ENCODE measurements at regions not wholly inside any gene's neighbourhood (a gene's known extent, or its start where the extent isn't known, plus 50 kb on each side); places are given as distances from the start of the nearest gene placed in this dataset.

- Histone ChIP-seq H3K27ac (ENCODE audit: low read depth, low read length) (no peak overlapping the region), H3K4me1 (ENCODE audit: control insufficient read depth, insufficient read depth, low read length) (peaks cover 3% of the 10 kb centered on the region), H3K36me3 (ENCODE audit: control insufficient read depth, insufficient read depth, low read length) (no peaks in the 10 kb centered on the region), H3K9me3 (ENCODE audit: control insufficient read depth, low read length) (no peaks in the 10 kb centered on the region), H3K9ac (ENCODE audit: extremely low read depth, low read length, poor library complexity, severe bottlenecking) (no peak overlapping the region), H3K4me3 (ENCODE audit: low read length) (no peak overlapping the region), H3K27me3 (ENCODE audit: control insufficient read depth, insufficient read depth, low read length, poor library complexity, severe bottlenecking) (no peaks in the 10 kb centered on the region)
- TF ChIP-seq, protein P1, sequence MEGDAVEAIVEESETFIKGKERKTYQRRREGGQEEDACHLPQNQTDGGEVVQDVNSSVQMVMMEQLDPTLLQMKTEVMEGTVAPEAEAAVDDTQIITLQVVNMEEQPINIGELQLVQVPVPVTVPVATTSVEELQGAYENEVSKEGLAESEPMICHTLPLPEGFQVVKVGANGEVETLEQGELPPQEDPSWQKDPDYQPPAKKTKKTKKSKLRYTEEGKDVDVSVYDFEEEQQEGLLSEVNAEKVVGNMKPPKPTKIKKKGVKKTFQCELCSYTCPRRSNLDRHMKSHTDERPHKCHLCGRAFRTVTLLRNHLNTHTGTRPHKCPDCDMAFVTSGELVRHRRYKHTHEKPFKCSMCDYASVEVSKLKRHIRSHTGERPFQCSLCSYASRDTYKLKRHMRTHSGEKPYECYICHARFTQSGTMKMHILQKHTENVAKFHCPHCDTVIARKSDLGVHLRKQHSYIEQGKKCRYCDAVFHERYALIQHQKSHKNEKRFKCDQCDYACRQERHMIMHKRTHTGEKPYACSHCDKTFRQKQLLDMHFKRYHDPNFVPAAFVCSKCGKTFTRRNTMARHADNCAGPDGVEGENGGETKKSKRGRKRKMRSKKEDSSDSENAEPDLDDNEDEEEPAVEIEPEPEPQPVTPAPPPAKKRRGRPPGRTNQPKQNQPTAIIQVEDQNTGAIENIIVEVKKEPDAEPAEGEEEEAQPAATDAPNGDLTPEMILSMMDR (conservative IDR thresholded peaks at IDR 0.05) = no peak
- no peak for DNase-seq
- Mint-ChIP-seq H3K36me3 (ENCODE audit: low read depth) (no peaks in the 10 kb centered on the region), H3K9me3 (no peaks in the 10 kb centered on the region), H3K27me3 (ENCODE audit: insufficient read depth) (no peaks in the 10 kb centered on the region), H3K4me1 (peaks cover 39% of the 10 kb centered on the region), H3K4me3 (peak overlapping the region; percentile 2), H3K27ac (peak overlapping the region; percentile 86)
- WGBS, 2 experiments (ENCODE audit: insufficient coverage in 1 of 2, insufficient read length in 1 of 2) = 44% methylated on average over 3 of the region's 3 CpGs; no CpG with 5 or more reads in 1 of the 2 experiments
Measured at GRCh38 chrX:98067611-98068010, 1183.9 kb downstream of the RPA4 start.

GRCh38 chrX:98068024-98068580, 1184.4 kb downstream of the RPA4 start:
- Mint-ChIP-seq H3K4me3 (peak overlapping the region; percentile 2), H3K27ac (peak overlapping the region; percentile 86), H3K4me1 (peaks cover 41% of the 10 kb centered on the region)

GRCh38 chrX:98071331-98071730, 1187.6 kb downstream of the RPA4 start:
- TF ChIP-seq, protein P1 (conservative IDR thresholded peaks at IDR 0.05) = no peak
- H3K27me3 Mint-ChIP-seq (ENCODE audit: insufficient read depth) = no peaks in the 10 kb centered on the region
- Histone ChIP-seq H3K9ac (ENCODE audit: extremely low read depth, low read length, poor library complexity, severe bottlenecking) (no peak overlapping the region), H3K9me3 (ENCODE audit: control insufficient read depth, low read length) (no peaks in the 10 kb centered on the region), H3K4me1 (ENCODE audit: control insufficient read depth, insufficient read depth, low read length) (peaks cover 3% of the 10 kb centered on the region), H3K27me3 (ENCODE audit: control insufficient read depth, insufficient read depth, low read length, poor library complexity, severe bottlenecking) (no peaks in the 10 kb centered on the region), H3K36me3 (ENCODE audit: control insufficient read depth, insufficient read depth, low read length) (no peaks in the 10 kb centered on the region), H3K27ac (ENCODE audit: low read depth, low read length) (no peak overlapping the region), H3K4me3 (ENCODE audit: low read length) (no peak overlapping the region)
- no peaks in the 10 kb centered on the region for H3K36me3 Mint-ChIP-seq (ENCODE audit: low read depth)
- no peak overlapping the region for H3K27ac Mint-ChIP-seq
- 50 to 73% methylated on average over 1 to 2 of the region's 2 CpGs for WGBS, 2 experiments (ENCODE audit: insufficient coverage in 1 of 2, insufficient read length in 1 of 2)
- DNase-seq = no peak
- peaks cover 41% of the 10 kb centered on the region for H3K4me1 Mint-ChIP-seq
- peaks cover under 1% of the 10 kb centered on the region for H3K9me3 Mint-ChIP-seq
- H3K4me3 Mint-ChIP-seq = no peak overlapping the region

More at GRCh38 chrX:98068024-98068580, 1184.4 kb downstream of the RPA4 start:
- TF ChIP-seq, protein P1 (conservative IDR thresholded peaks at IDR 0.05) = no peak
- peaks cover 3% of the 10 kb centered on the region for H3K4me1 ChIP-seq (ENCODE audit: control insufficient read depth, insufficient read depth, low read length)
- DNase-seq = peak; percentile 48
- H3K9ac ChIP-seq (ENCODE audit: extremely low read depth, low read length, poor library complexity, severe bottlenecking) = no peak overlapping the region
- no peaks in the 10 kb centered on the region for H3K9me3 Mint-ChIP-seq
- H3K27me3 Mint-ChIP-seq (ENCODE audit: insufficient read depth) = no peaks in the 10 kb centered on the region
- no peak overlapping the region for H3K4me3 ChIP-seq (ENCODE audit: low read length)
- H3K36me3 ChIP-seq (ENCODE audit: control insufficient read depth, insufficient read depth, low read length) = no peaks in the 10 kb centered on the region
- H3K9me3 ChIP-seq (ENCODE audit: control insufficient read depth, low read length) = no peaks in the 10 kb centered on the region
- H3K27me3 ChIP-seq (ENCODE audit: control insufficient read depth, insufficient read depth, low read length, poor library complexity, severe bottlenecking) = no peaks in the 10 kb centered on the region
- no peaks in the 10 kb centered on the region for H3K36me3 Mint-ChIP-seq (ENCODE audit: low read depth)
- WGBS, 2 experiments (ENCODE audit: insufficient coverage in 1 of 2, insufficient read length in 1 of 2) = no CpG with 5 or more reads among the region's 3 CpGs
- H3K27ac ChIP-seq (ENCODE audit: low read depth, low read length) = no peak overlapping the region

All from endodermal cell (in vitro differentiated cells).